IMR-90 (cell line): ENCODE measurements at regions not wholly inside any gene's neighbourhood (a gene's known extent, or its start where the extent isn't known, plus 50 kb on each side); places are given as distances from the start of the nearest gene placed in this dataset.

ENCODE experiments used
- ATAC-seq: fragments of 200-7000 bp; cut with Tn5 transposase; 2 replicates; pipeline ENCODE4 v1.9.1; 2020; ENCODE audit warnings: low read depth, mild to moderate bottlenecking, moderate library complexity
- BruUV-seq: library from RNA; stranded (reverse); fragments of 400-500 nt; replicated peaks from 2 replicates; lab custom pipeline; 2021; lab: Mats Ljungman, UMichigan
- CTCF ChIA-PET: fragments of 300-600 bp; formaldehyde crosslinking; extraction: SDS; loops from one replicate; lab custom pipeline; 2021; ENCODE audit warnings: antibody characterized with exemption; lab: Yijun Ruan, JAX
- POLR2A ChIA-PET: fragments of 300-600 bp; sonication (Branson Sonifier 250); formaldehyde crosslinking; loops from one replicate; lab custom pipeline; 2022; ENCODE audit warnings: antibody characterized with exemption; ENCODE audit not compliant: unreplicated experiment; lab: Charles Lee
- DNase-seq: peaks from one replicate; pipeline ENCODE4 v3.0.0; 2013
- H2AFZ ChIP-seq: replicated peaks from 2 replicates; pipeline ENCODE3; 2013; ENCODE audit warnings: low read length, mild to moderate bottlenecking; ENCODE audit not compliant: poor library complexity
- H2AK5ac ChIP-seq: 2 replicates; pipeline ENCODE4 v1.6.1; 2013; ENCODE audit warnings: low read depth, low read length, inconsistent platforms
- H2AK9ac ChIP-seq: replicated peaks from 2 replicates; pipeline ENCODE3; 2013; ENCODE audit warnings: mild to moderate bottlenecking, low read depth, low read length, moderate library complexity; ENCODE audit not compliant: poor library complexity
- H2BK120ac ChIP-seq: 2 replicates; pipeline ENCODE4 v1.6.1; 2013; ENCODE audit warnings: low read depth, low read length, inconsistent platforms
- H2BK15ac ChIP-seq: 3 replicates; pipeline ENCODE4 v1.6.1; 2013; ENCODE audit warnings: low read depth, low read length, inconsistent platforms
- H2BK20ac ChIP-seq: 2 replicates; pipeline ENCODE4 v1.6.1; 2013; ENCODE audit warnings: low read depth, mild to moderate bottlenecking, inconsistent platforms, low read length, moderate library complexity
- H2BK5ac ChIP-seq: 2 replicates; pipeline ENCODE4 v1.6.1; 2013; ENCODE audit warnings: mild to moderate bottlenecking, low read depth, low read length, inconsistent platforms; ENCODE audit not compliant: poor library complexity, severe bottlenecking
- H3K14ac ChIP-seq: replicated peaks from 2 replicates; pipeline ENCODE4 v1.6.1; 2013; ENCODE audit warnings: low read depth, low read length, inconsistent platforms
- H3K18ac ChIP-seq: 2 replicates; pipeline ENCODE4 v1.6.1; 2013; ENCODE audit warnings: low read depth, low read length, control low read depth
- H3K23ac ChIP-seq: 2 replicates; pipeline ENCODE4 v1.6.1; 2013; ENCODE audit warnings: low read depth, low read length, inconsistent platforms
- H3K27ac ChIP-seq: 2 replicates; pipeline ENCODE4 v1.5.1; 2013; ENCODE audit warnings: mild to moderate bottlenecking, control low read depth, low read length; ENCODE audit not compliant: insufficient read depth
- H3K27me3 ChIP-seq: 2 replicates; pipeline ENCODE4 v1.6.1; 2013; ENCODE audit warnings: low read length; ENCODE audit not compliant: control insufficient read depth, insufficient read depth
- H3K36me3 ChIP-seq: 2 replicates; pipeline ENCODE4 v1.6.1; 2013; ENCODE audit warnings: low read length, mixed read lengths; ENCODE audit not compliant: control insufficient read depth, insufficient read depth
- H3K4ac ChIP-seq: 2 replicates; pipeline ENCODE4 v1.6.1; 2013; ENCODE audit warnings: low read depth, low read length, inconsistent platforms
- H3K4me1 ChIP-seq: 2 replicates; pipeline ENCODE4 v1.6.1; 2013; ENCODE audit warnings: low read length, mixed read lengths; ENCODE audit not compliant: control insufficient read depth, insufficient read depth
- H3K4me2 ChIP-seq: 2 replicates; pipeline ENCODE4 v1.6.1; 2013; ENCODE audit warnings: low read depth, mild to moderate bottlenecking, control low read depth, low read length, moderate library complexity
- H3K4me3 ChIP-seq: 2 replicates; pipeline ENCODE4 v1.5.1; 2013; ENCODE audit warnings: low read depth, mild to moderate bottlenecking, control low read depth, low read length, moderate library complexity; ENCODE audit not compliant: insufficient read depth
- H3K56ac ChIP-seq: 2 replicates; pipeline ENCODE4 v1.6.1; 2013; ENCODE audit warnings: low read length, inconsistent platforms; ENCODE audit not compliant: insufficient read depth; ENCODE audit errors: extremely low read depth
- H3K79me1 ChIP-seq, 2 experiments: 2 replicates each; pipeline ENCODE4 v1.6.1; 2013; ENCODE audit warnings: low read length in 2 of 2, inconsistent platforms in 1 of 2, low read depth in 1 of 2
- H3K9ac ChIP-seq: 2 replicates; pipeline ENCODE4 v1.6.1; 2013; ENCODE audit warnings: low read depth, low read length, control low read depth
- H3K9me1 ChIP-seq: 2 replicates; pipeline ENCODE4 v1.6.1; 2013; ENCODE audit warnings: low read length, inconsistent platforms; ENCODE audit not compliant: insufficient read depth
- H3K9me3 ChIP-seq: 2 replicates; pipeline ENCODE4 v1.6.1; 2013; ENCODE audit warnings: low read length; ENCODE audit not compliant: control insufficient read depth, insufficient read depth
- H4K20me1 ChIP-seq: 2 replicates; pipeline ENCODE4 v1.6.1; 2013; ENCODE audit warnings: low read length, inconsistent platforms; ENCODE audit not compliant: insufficient read depth
- H4K5ac ChIP-seq: 2 replicates; pipeline ENCODE4 v1.6.1; 2013; ENCODE audit warnings: mild to moderate bottlenecking, low read depth, low read length, control low read depth
- H4K8ac ChIP-seq, 2 experiments: 2 replicates each; pipeline ENCODE4 v1.6.1; 2013; ENCODE audit warnings: low read depth in 2 of 2, low read length in 2 of 2, control low read depth in 1 of 2, inconsistent platforms in 1 of 2
- H4K91ac ChIP-seq: 2 replicates; pipeline ENCODE4 v1.6.1; 2013; ENCODE audit warnings: low read depth, low read length, inconsistent platforms; ENCODE audit not compliant: insufficient read depth
- BHLHE40 ChIP-seq: fragments of 150-350 bp; IDR thresholded peaks from 2 replicates; pipeline ENCODE4 v1.6.1; 2016; ENCODE audit warnings: mild to moderate bottlenecking, low read depth, low read length
- CEBPB ChIP-seq: IDR thresholded peaks from 2 replicates; pipeline ENCODE4 v1.6.1; 2012; ENCODE audit warnings: low read depth, low read length, improper control_type of control experiment
- CHD1 ChIP-seq: IDR thresholded peaks from 2 replicates; pipeline ENCODE4 v1.6.1; 2012; ENCODE audit warnings: low read depth, low read length, improper control_type of control experiment
- CTCF ChIP-seq: conservative IDR thresholded peaks from 2 replicates; pipeline ENCODE4 v1.5.1; 2012; ENCODE audit warnings: mild to moderate bottlenecking, low read depth, low read length, improper control_type of control experiment
- ELK1 ChIP-seq: fragments of 150-350 bp; IDR thresholded peaks from 2 replicates; pipeline ENCODE4 v1.6.1; 2016; ENCODE audit warnings: low read depth, mild to moderate bottlenecking, low read length, moderate library complexity, borderline replicate concordance
- FOS ChIP-seq: fragments of 150-350 bp; IDR thresholded peaks from 2 replicates; pipeline ENCODE4 v1.6.1; 2016; ENCODE audit warnings: low read depth, low read length
- MAFK ChIP-seq: IDR thresholded peaks from 2 replicates; pipeline ENCODE4 v1.6.1; 2012; ENCODE audit warnings: low read depth, low read length, improper control_type of control experiment
- MAZ ChIP-seq: IDR thresholded peaks from 2 replicates; pipeline ENCODE4 v1.6.1; 2012; ENCODE audit warnings: low read depth, mild to moderate bottlenecking, low read length, improper control_type of control experiment, moderate library complexity, borderline replicate concordance
- MXI1 ChIP-seq: IDR thresholded peaks from 2 replicates; pipeline ENCODE4 v1.6.1; 2012; ENCODE audit warnings: low read depth, mild to moderate bottlenecking, low read length, moderate library complexity, borderline replicate concordance
- NFE2L2 ChIP-seq: fragments of 150-350 bp; IDR thresholded peaks from 2 replicates; pipeline ENCODE4 v1.6.1; 2016; ENCODE audit warnings: low read depth, mild to moderate bottlenecking, low read length
- POLR2A ChIP-seq: IDR thresholded peaks from 2 replicates; pipeline ENCODE4 v1.6.1; 2012; ENCODE audit warnings: mild to moderate bottlenecking, low read depth, low read length
- RAD21 ChIP-seq: IDR thresholded peaks from 2 replicates; pipeline ENCODE4 v1.6.1; 2012; ENCODE audit warnings: low read length, improper control_type of control experiment
- RCOR1 ChIP-seq: IDR thresholded peaks from 2 replicates; pipeline ENCODE4 v1.6.1; 2012; ENCODE audit warnings: mild to moderate bottlenecking, low read length, improper control_type of control experiment; ENCODE audit not compliant: insufficient replicate concordance
- RFX5 ChIP-seq: IDR thresholded peaks from 2 replicates; pipeline ENCODE4 v1.8.0; 2012; ENCODE audit warnings: low read depth, mild to moderate bottlenecking, low read length, moderate library complexity
- SMC3 ChIP-seq: fragments of 150-350 bp; IDR thresholded peaks from 2 replicates; pipeline ENCODE4 v1.6.1; 2016; ENCODE audit warnings: low read depth, mild to moderate bottlenecking, antibody characterized with exemption, low read length, moderate library complexity
- WGBS, 2 experiments: methylation state at CpG; one replicate each; pipeline versions ENCODE4 v1.1.5 to v1.1.7; 2013; ENCODE audit warnings: missing lambda C conversion rate in 2 of 2; ENCODE audit not compliant: insufficient read length in 1 of 2; ENCODE audit errors: extremely low coverage in 2 of 2; 5-methylcytosine and 5-hydroxymethylcytosine counted together
- dilution Hi-C: fragments of 300-500 bp; cut with HindIII; formaldehyde crosslinking; loops from one replicate; pipeline ENCODE4 v1.14.3; 2018; ENCODE audit warnings: low sequenced_read_pairs; ENCODE audit not compliant: unreplicated experiment
- in situ Hi-C: fragments of 300-500 bp; cut with MboI; formaldehyde crosslinking; loops from 3 replicates; pipeline ENCODE4 v1.14.3; 2019; ENCODE audit warnings: low sequenced_read_pairs, inconsistent platforms, mixed read lengths
- intact Hi-C: fragments of 100-400 bp; cut with micrococcal nuclease; formaldehyde crosslinking; loops from 2 replicates; pipeline ENCODE4 v1.10.0; 2022

- Histone ChIP-seq H3K27me3 (no peaks in the 10 kb centered on the region), H3K4ac (peak overlapping the region; percentile 37; the same call in 1 of the 2 replicates), H4K91ac (peak overlapping the region; percentile 33), H2AK9ac (no peak overlapping the region), H3K9me3 (no peaks in the 10 kb centered on the region), H3K4me1 (peaks cover 35% of the 10 kb centered on the region), H3K4me3 (no peak overlapping the region), H3K4me2 (no peak overlapping the region), H3K9me1 (peaks cover 37% of the 10 kb centered on the region), H4K20me1 (no peaks in the 10 kb centered on the region), H2AK5ac (0 out of 2 replicates have a peak overlapping the region, but pooled peaks have one; percentile 96), H3K79me1 (peaks cover 9 to 32% of the 10 kb centered on the region in 2 experiments; a peak in 2 of 4 replicates), H3K27ac (no peak overlapping the region), H3K18ac (no peak overlapping the region), H2BK15ac (no peak overlapping the region), H3K9ac (no peak overlapping the region), H3K36me3 (no peaks in the 10 kb centered on the region), H2BK120ac (peak overlapping the region; percentile 33; the same call in 1 of the 2 replicates), H3K14ac (no peak overlapping the region), H3K23ac (no peak overlapping the region), H4K8ac (no peak overlapping the region), H2BK5ac (peak overlapping the region; percentile 14), H3K56ac (no peak overlapping the region), H2BK20ac (0 out of 2 replicates have a peak overlapping the region, but pooled peaks have one; percentile 19), H2AFZ (no peak overlapping the region), H4K5ac (no peak overlapping the region)
- dilution Hi-C loops, result no loop called here
- intact Hi-C loops, result no loop called here
- in situ Hi-C loops, result no loop called here
- 94% methylated on average over 7 of the region's 27 CpGs; no CpG with 5 or more reads in 1 of the 2 experiments for WGBS, 2 experiments
- POLR2A ChIA-PET, result interaction anchor here (1.2 kb wide), 1 partner anchor 301 kb away, joined by 4 read pairs; no protein-coding TSS in a partner anchor
- DNase-seq (no peak), ATAC-seq (no peak)
- CTCF ChIA-PET, result no interaction called here
- no TSS peak for BruUV-seq
- TF ChIP-seq CTCF, result no peak
- no peak for TF ChIP-seq MAZ
- no peak for TF ChIP-seq MXI1
- no peak for TF ChIP-seq RCOR1
- TF ChIP-seq RAD21, result no peak
- TF ChIP-seq CEBPB, result no peak
- no peak for TF ChIP-seq ELK1
- no peak for TF ChIP-seq SMC3
- TF ChIP-seq POLR2A, result no peak
- no peak for TF ChIP-seq RFX5
- TF ChIP-seq NFE2L2, result no peak
- TF ChIP-seq BHLHE40, result no peak
- TF ChIP-seq FOS, result no peak
- TF ChIP-seq MAFK, result no peak
- TF ChIP-seq CHD1, result no peak
Observed at GRCh38 chr16:86217001-86217890, 293.1 kb upstream of the FOXF1 start.
